H9 (cell line): ENCODE measurements at regions not wholly inside any gene's neighbourhood (a gene's known extent, or its start where the extent isn't known, plus 50 kb on each side); places are given as distances from the start of the nearest gene placed in this dataset.

Experiments used
- DNase-seq: peaks from one replicate; pipeline ENCODE4 v3.0.0-alpha.2; 2017
- H2AFZ ChIP-seq: one replicate; pipeline ENCODE4 v1.6.1; 2013; ENCODE audit warnings: mild to moderate bottlenecking, low read length, control low read depth, moderate library complexity
- H2AK5ac ChIP-seq: 2 replicates; pipeline ENCODE4 v1.6.1; 2013; ENCODE audit warnings: low read length, control low read depth, mixed read lengths; ENCODE audit not compliant: insufficient read length
- H2BK120ac ChIP-seq: one replicate; pipeline ENCODE4 v1.6.1; 2013; ENCODE audit warnings: low read depth, mild to moderate bottlenecking, low read length, control low read depth, inconsistent platforms; ENCODE audit not compliant: poor library complexity, severe bottlenecking
- H2BK12ac ChIP-seq: 2 replicates; pipeline ENCODE4 v1.6.1; 2013; ENCODE audit warnings: low read length, control low read depth, mixed read lengths, low read depth; ENCODE audit not compliant: insufficient read length
- H2BK15ac ChIP-seq: 2 replicates; pipeline ENCODE4 v1.6.1; 2013; ENCODE audit warnings: low read depth, low read length, control low read depth
- H2BK20ac ChIP-seq: one replicate; pipeline ENCODE4 v1.6.1; 2013; ENCODE audit warnings: low read depth, mild to moderate bottlenecking, low read length, control low read depth, inconsistent platforms; ENCODE audit not compliant: poor library complexity, severe bottlenecking
- H2BK5ac ChIP-seq: 2 replicates; pipeline ENCODE4 v1.6.1; 2013; ENCODE audit warnings: low read length, control low read depth, mixed read lengths; ENCODE audit not compliant: insufficient read length
- H3K14ac ChIP-seq: 2 replicates; pipeline ENCODE4 v1.6.1; 2013; ENCODE audit warnings: low read length, control low read depth; ENCODE audit not compliant: insufficient read depth
- H3K18ac ChIP-seq: 2 replicates; pipeline ENCODE4 v1.6.1; 2013; ENCODE audit warnings: low read depth, mild to moderate bottlenecking, mixed read lengths, low read length, control low read depth; ENCODE audit not compliant: insufficient read length
- H3K23ac ChIP-seq: 2 replicates; pipeline ENCODE4 v1.6.1; 2013; ENCODE audit warnings: low read length, control low read depth, mixed read lengths, low read depth; ENCODE audit not compliant: insufficient read length
- H3K23me2 ChIP-seq: 2 replicates; pipeline ENCODE4 v1.6.1; 2013; ENCODE audit warnings: low read depth, mild to moderate bottlenecking, mixed read lengths, low read length, control low read depth; ENCODE audit not compliant: insufficient read length, poor library complexity, severe bottlenecking
- H3K27ac ChIP-seq: 2 replicates; pipeline ENCODE4 v1.5.1; 2013; ENCODE audit warnings: low read length, control low read depth, mixed read lengths, low read depth; ENCODE audit not compliant: insufficient read length
- H3K27me3 ChIP-seq: 2 replicates; pipeline ENCODE4 v1.6.1; 2013; ENCODE audit warnings: low read length, control low read depth, inconsistent platforms; ENCODE audit not compliant: insufficient read depth
- H3K4ac ChIP-seq: 2 replicates; pipeline ENCODE4 v1.6.1; 2013; ENCODE audit warnings: low read depth, mild to moderate bottlenecking, control low read depth, inconsistent platforms, low read length, moderate library complexity
- H3K4me1 ChIP-seq: 2 replicates; pipeline ENCODE4 v1.6.1; 2013; ENCODE audit warnings: low read length, control low read depth, inconsistent platforms; ENCODE audit not compliant: insufficient read depth
- H3K4me2 ChIP-seq: 2 replicates; pipeline ENCODE4 v1.6.1; 2013; ENCODE audit warnings: low read length, control low read depth, mixed read lengths; ENCODE audit not compliant: insufficient read length, insufficient read depth
- H3K56ac ChIP-seq: 2 replicates; pipeline ENCODE4 v1.6.1; 2013; ENCODE audit warnings: low read depth, mild to moderate bottlenecking, mixed read lengths, low read length, control low read depth; ENCODE audit not compliant: insufficient read length
- H3K79me1 ChIP-seq: 2 replicates; pipeline ENCODE4 v1.6.1; 2013; ENCODE audit warnings: low read depth, mild to moderate bottlenecking, moderate library complexity, low read length, control low read depth, inconsistent platforms; ENCODE audit not compliant: insufficient read depth, poor library complexity, severe bottlenecking
- H3K79me2 ChIP-seq: 2 replicates; pipeline ENCODE4 v1.6.1; 2013; ENCODE audit warnings: low read length, control low read depth, inconsistent platforms; ENCODE audit not compliant: insufficient read depth
- H3K9ac ChIP-seq: 2 replicates; pipeline ENCODE4 v1.6.1; 2013; ENCODE audit warnings: low read length, control low read depth, mixed read lengths; ENCODE audit not compliant: insufficient read length; ENCODE audit errors: extremely low read depth
- H3K9me3 ChIP-seq: one replicate; pipeline ENCODE4 v1.6.1; 2013; ENCODE audit warnings: low read depth, low read length, inconsistent platforms; ENCODE audit not compliant: control insufficient read depth
- H3T11ph ChIP-seq: one replicate; pipeline ENCODE4 v1.6.1; 2013; ENCODE audit warnings: mild to moderate bottlenecking, low read length, control low read depth, inconsistent platforms
- H4K20me1 ChIP-seq: one replicate; pipeline ENCODE4 v1.6.1; 2013; ENCODE audit not compliant: control insufficient read depth, insufficient read length, insufficient read depth
- H4K5ac ChIP-seq: 2 replicates; pipeline ENCODE4 v1.6.1; 2013; ENCODE audit warnings: low read depth, mild to moderate bottlenecking, mixed read lengths, low read length, control low read depth; ENCODE audit not compliant: insufficient read length
- H4K8ac ChIP-seq: replicated peaks from 2 replicates; pipeline ENCODE4 v1.6.1; 2013; ENCODE audit warnings: low read length, control low read depth, mixed read lengths, low read depth; ENCODE audit not compliant: insufficient read length
- H4K91ac ChIP-seq: 2 replicates; pipeline ENCODE4 v1.6.1; 2013; ENCODE audit warnings: low read depth, mild to moderate bottlenecking, moderate library complexity, mixed read lengths, low read length, control low read depth; ENCODE audit not compliant: insufficient read length
- H3K27ac Mint-ChIP-seq, 3 experiments: 2 replicates in 2 of 3; 3 replicates in 1 of 3; pipeline ENCODE4 v1.8.0; 2020 to 2021; ENCODE audit warnings: mixed read lengths in 3 of 3, mild to moderate bottlenecking in 1 of 3, moderate library complexity in 1 of 3
- H3K27me3 Mint-ChIP-seq: 2 replicates; pipeline ENCODE4 v1.8.0; 2021; ENCODE audit warnings: low read depth, mild to moderate bottlenecking, moderate library complexity, mixed read lengths
- H3K36me3 Mint-ChIP-seq, 3 experiments: 2 replicates in 2 of 3; 3 replicates in 1 of 3; pipeline ENCODE4 v1.8.0; 2020 to 2021; ENCODE audit warnings: low read depth in 3 of 3, mixed read lengths in 3 of 3; ENCODE audit not compliant: insufficient read depth in 1 of 3
- H3K4me1 Mint-ChIP-seq, 2 experiments: 2 replicates each; pipeline ENCODE4 v1.8.0; 2020; ENCODE audit warnings: mixed read lengths in 2 of 2
- H3K4me3 Mint-ChIP-seq, 2 experiments: 2 replicates in 1 of 2; 3 replicates in 1 of 2; pipeline ENCODE4 v1.8.0; 2020 to 2021; ENCODE audit warnings: mild to moderate bottlenecking in 2 of 2, mixed read lengths in 2 of 2, moderate library complexity in 1 of 2
- H3K9me3 Mint-ChIP-seq, 2 experiments: 2 replicates in 1 of 2; 3 replicates in 1 of 2; pipeline ENCODE4 v1.8.0; 2020; ENCODE audit warnings: mild to moderate bottlenecking in 2 of 2, mixed read lengths in 2 of 2, moderate library complexity in 1 of 2
- WGBS: extraction: QIAGEN DNeasy Blood & Tissue Kit; methylation state at CpG from one replicate; pipeline ENCODE4 v1.1.7; 2013; ENCODE audit warnings: missing lambda C conversion rate, low lambda C conversion rate, mixed read lengths; ENCODE audit not compliant: insufficient read length; ENCODE audit errors: extremely low coverage; 5-methylcytosine and 5-hydroxymethylcytosine counted together
- TF ChIP-seq, protein P1 (sequence below): fragments of 200-600 bp; sonication (generic); conservative IDR thresholded peaks from 3 replicates; pipeline ENCODE4 v1.8.0; 2021; ENCODE audit warnings: antibody characterized with exemption, mild to moderate bottlenecking

DNA sequence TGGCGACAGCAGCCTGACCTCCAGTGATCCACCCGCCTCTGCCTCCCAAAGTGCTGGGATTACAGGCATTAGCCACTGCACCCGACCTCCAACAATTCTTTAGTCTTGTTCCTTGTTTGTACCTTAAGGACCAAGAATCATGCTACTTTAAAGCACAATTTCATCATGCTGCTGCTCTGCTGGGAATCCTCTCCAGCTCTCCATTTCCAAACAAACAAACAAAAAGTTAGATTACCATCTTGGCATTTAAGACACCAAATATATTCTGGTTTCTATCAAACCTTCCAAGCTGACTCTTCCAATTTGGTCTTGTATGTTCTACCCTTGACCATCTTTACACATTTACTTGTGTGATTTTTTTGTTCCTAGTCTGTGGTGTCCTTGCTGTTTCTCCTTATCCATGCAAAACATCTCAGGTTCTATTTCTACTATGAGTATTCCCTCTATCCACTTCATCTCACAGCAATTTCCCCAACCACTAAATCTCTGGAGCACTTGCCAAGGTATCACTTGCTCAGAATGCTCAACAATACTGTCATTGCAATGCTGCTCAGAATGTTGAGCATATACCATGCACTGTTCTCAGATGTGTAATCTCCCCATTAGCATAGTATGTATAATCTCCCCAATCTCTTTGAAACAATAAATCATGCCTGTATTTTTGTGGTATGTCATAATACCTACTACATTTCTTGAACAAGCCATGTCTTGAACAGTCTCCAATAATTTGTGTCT is 73.2 kb upstream of the GALNT5 start:
- no CpG with 5 or more reads among the region's 3 CpGs for WGBS
- Histone ChIP-seq H2BK120ac (no peak overlapping the region), H3K27me3 (no peaks in the 10 kb centered on the region), H3K18ac (no peak overlapping the region), H3K79me1 (no peaks in the 10 kb centered on the region), H3K23me2 (no peaks in the 10 kb centered on the region), H3K79me2 (no peaks in the 10 kb centered on the region), H3K27ac (no peak overlapping the region), H2BK12ac (no peak overlapping the region), H2BK5ac (no peak overlapping the region), H2AK5ac (no peak overlapping the region), H3K14ac (no peak overlapping the region), H2BK20ac (no peak overlapping the region), H3K9me3 (no peaks in the 10 kb centered on the region), H3K9ac (no peak overlapping the region), H4K20me1 (no peaks in the 10 kb centered on the region), H4K8ac (no peak overlapping the region), H3K4ac (no peak overlapping the region), H3K4me1 (no peaks in the 10 kb centered on the region), H4K5ac (no peak overlapping the region), H4K91ac (no peak overlapping the region), H3T11ph (no peak overlapping the region), H3K23ac (no peak overlapping the region), H3K56ac (no peak overlapping the region), H2AFZ (no peak overlapping the region), H2BK15ac (no peak overlapping the region), H3K4me2 (no peak overlapping the region)
- TF ChIP-seq, protein P1, sequence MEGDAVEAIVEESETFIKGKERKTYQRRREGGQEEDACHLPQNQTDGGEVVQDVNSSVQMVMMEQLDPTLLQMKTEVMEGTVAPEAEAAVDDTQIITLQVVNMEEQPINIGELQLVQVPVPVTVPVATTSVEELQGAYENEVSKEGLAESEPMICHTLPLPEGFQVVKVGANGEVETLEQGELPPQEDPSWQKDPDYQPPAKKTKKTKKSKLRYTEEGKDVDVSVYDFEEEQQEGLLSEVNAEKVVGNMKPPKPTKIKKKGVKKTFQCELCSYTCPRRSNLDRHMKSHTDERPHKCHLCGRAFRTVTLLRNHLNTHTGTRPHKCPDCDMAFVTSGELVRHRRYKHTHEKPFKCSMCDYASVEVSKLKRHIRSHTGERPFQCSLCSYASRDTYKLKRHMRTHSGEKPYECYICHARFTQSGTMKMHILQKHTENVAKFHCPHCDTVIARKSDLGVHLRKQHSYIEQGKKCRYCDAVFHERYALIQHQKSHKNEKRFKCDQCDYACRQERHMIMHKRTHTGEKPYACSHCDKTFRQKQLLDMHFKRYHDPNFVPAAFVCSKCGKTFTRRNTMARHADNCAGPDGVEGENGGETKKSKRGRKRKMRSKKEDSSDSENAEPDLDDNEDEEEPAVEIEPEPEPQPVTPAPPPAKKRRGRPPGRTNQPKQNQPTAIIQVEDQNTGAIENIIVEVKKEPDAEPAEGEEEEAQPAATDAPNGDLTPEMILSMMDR = no peak
- H3K27ac Mint-ChIP-seq = no peak overlapping the region
- H3K4me3 Mint-ChIP-seq = no peak overlapping the region
- H3K9me3 Mint-ChIP-seq = no peaks in the 10 kb centered on the region
- no peaks in the 10 kb centered on the region for H3K36me3 Mint-ChIP-seq
- 0 out of 4 replicates have a peak, but pooled peaks cover 0 to 8% of the 10 kb centered on the region in 2 experiments for H3K4me1 Mint-ChIP-seq
- no peaks in the 10 kb centered on the region for H3K27me3 Mint-ChIP-seq
- no peak for DNase-seq
